ENCODE measurements at regions not wholly inside any gene's neighbourhood (a gene's known extent, or its start where the extent isn't known, plus 50 kb on each side); places are given as distances from the start of the nearest gene placed in this dataset.

DNA sequence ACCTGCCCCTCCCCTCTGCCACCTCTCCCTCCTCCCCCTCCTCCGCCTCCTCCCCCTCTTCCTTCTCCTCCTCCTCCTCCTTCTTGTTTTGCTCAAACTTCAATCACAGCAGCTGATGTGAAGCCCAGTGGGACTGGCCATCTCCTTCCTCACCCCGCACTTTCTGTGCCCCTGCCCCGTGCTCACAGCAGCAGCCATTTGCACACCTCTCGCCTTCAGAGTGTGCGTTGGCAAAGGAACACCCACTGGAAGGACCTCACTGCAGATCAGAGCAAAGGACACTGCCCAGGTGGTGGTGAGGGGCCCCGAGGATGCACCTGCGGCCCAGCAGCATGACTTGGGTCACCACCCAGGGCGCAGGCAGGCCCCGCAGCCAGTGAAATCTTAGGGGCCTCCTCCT, 98.8 kb downstream of the SOX1 start:
- POLR2A ChIA-PET: no interaction called here
- no peaks in the 10 kb centered on the region for H3K9me2 ChIP-seq (ENCODE audit: insufficient read depth)
- H3K4me2 ChIP-seq (ENCODE audit: low read length): no peak overlapping the region
- CTCF ChIA-PET: no interaction called here
- H3K9ac ChIP-seq (ENCODE audit: low read length): no peak overlapping the region
- no peaks in the 10 kb centered on the region for H4K20me1 ChIP-seq (ENCODE audit: insufficient read depth)
- H3K36me3 ChIP-seq (ENCODE audit: control insufficient read depth in 1 of 2, insufficient read depth in 2 of 2, low read length in 2 of 2): no peaks in the 10 kb centered on the region
- intact Hi-C loops (cut with micrococcal nuclease): no loop called here
- no peak overlapping the region for H3K27ac ChIP-seq (ENCODE audit: low read depth, low read length)
- no peak for TF ChIP-seq CBX3 (IDR thresholded peaks at IDR 0.05; ENCODE audit: low read depth)
- TF ChIP-seq, protein P1, sequence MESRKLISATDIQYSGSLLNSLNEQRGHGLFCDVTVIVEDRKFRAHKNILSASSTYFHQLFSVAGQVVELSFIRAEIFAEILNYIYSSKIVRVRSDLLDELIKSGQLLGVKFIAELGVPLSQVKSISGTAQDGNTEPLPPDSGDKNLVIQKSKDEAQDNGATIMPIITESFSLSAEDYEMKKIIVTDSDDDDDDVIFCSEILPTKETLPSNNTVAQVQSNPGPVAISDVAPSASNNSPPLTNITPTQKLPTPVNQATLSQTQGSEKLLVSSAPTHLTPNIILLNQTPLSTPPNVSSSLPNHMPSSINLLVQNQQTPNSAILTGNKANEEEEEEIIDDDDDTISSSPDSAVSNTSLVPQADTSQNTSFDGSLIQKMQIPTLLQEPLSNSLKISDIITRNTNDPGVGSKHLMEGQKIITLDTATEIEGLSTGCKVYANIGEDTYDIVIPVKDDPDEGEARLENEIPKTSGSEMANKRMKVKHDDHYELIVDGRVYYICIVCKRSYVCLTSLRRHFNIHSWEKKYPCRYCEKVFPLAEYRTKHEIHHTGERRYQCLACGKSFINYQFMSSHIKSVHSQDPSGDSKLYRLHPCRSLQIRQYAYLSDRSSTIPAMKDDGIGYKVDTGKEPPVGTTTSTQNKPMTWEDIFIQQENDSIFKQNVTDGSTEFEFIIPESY (IDR thresholded peaks at IDR 0.05; ENCODE audit: extremely low read depth, insufficient replicate concordance, low read length): no peak
- TF ChIP-seq POLR2AphosphoS5 (IDR thresholded peaks at IDR 0.05; ENCODE audit: low read depth, low read length): no peak
- TF ChIP-seq YY1 (IDR thresholded peaks at IDR 0.05; ENCODE audit: extremely low read depth, insufficient replicate concordance, low read depth, low read length): no peak
- no peak for TF ChIP-seq ZFX (IDR thresholded peaks at IDR 0.05)
- TF ChIP-seq, protein P2, sequence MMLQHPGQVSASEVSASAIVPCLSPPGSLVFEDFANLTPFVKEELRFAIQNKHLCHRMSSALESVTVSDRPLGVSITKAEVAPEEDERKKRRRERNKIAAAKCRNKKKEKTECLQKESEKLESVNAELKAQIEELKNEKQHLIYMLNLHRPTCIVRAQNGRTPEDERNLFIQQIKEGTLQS (IDR thresholded peaks at IDR 0.05): no peak
- H2AFZ ChIP-seq (ENCODE audit: low read depth, low read length, poor library complexity, severe bottlenecking): no peak overlapping the region
- H3K4me3 ChIP-seq (replicated peaks in 1 of 2; ENCODE audit: low read depth in 1 of 2, low read length in 2 of 2): no peak overlapping the region
- H3K27me3 ChIP-seq (ENCODE audit: insufficient read depth, low read length): peaks cover 10% of the 10 kb centered on the region; the same call in 1 of the 2 replicates
- ATAC-seq (no peak), DNase-seq (ENCODE audit: low read depth, low spot score) (no peak)
- H3K4me1 ChIP-seq (ENCODE audit: control insufficient read depth in 1 of 2, insufficient read depth in 2 of 2, low read length in 2 of 2): no peaks in the 10 kb centered on the region
- H3K79me2 ChIP-seq (ENCODE audit: insufficient read depth, low read length): no peaks in the 10 kb centered on the region
- no TSS peak for BruUV-seq (replicated peaks)
- RAD21 ChIA-PET (ENCODE audit: low non-redundant PET in 1 of 2, low total read pairs in 2 of 2, uncharacterized antibody in 2 of 2, unreplicated experiment in 2 of 2): no interaction called here
- H3K9me3 ChIP-seq (ENCODE audit: control insufficient read depth in 1 of 2, insufficient read depth in 1 of 2, low read depth in 1 of 2, low read length in 2 of 2): no peaks in the 10 kb centered on the region

DNA sequence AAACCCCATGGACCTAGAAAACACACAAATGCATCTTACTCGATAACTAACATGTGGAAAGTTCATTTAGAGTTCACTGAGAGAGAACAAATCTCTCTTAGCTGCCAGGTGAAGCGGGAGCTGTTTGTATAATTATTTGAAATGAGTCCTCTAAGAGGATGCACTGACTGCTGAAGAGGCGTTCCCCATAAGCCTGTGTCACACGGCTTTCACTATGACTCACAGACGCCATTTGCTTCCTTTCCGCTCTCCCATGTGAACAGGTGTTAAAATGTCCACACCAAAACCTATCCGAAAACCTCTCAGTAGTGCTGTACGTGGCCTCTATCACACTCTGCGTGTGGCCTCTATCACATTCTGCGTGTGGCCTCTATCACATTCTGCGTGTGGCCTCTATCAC, 101.8 kb downstream of the SOX1 start:
- RAD21 ChIA-PET (ENCODE audit: low non-redundant PET in 1 of 2, low total read pairs in 2 of 2, uncharacterized antibody in 2 of 2, unreplicated experiment in 2 of 2): no interaction called here
- Histone ChIP-seq H3K4me3 (replicated peaks in 1 of 2; ENCODE audit: low read depth in 1 of 2, low read length in 2 of 2) (no peak overlapping the region), H3K36me3 (ENCODE audit: control insufficient read depth in 1 of 2, insufficient read depth in 2 of 2, low read length in 2 of 2) (no peaks in the 10 kb centered on the region), H2AFZ (ENCODE audit: low read depth, low read length, poor library complexity, severe bottlenecking) (no peak overlapping the region), H3K27me3 (ENCODE audit: insufficient read depth, low read length) (0 out of 2 replicates have a peak, but pooled peaks cover 3% of the 10 kb centered on the region), H4K20me1 (ENCODE audit: insufficient read depth) (no peaks in the 10 kb centered on the region), H3K9ac (ENCODE audit: low read length) (no peak overlapping the region), H3K27ac (ENCODE audit: low read depth, low read length) (no peak overlapping the region), H3K9me2 (ENCODE audit: insufficient read depth) (no peaks in the 10 kb centered on the region), H3K4me2 (ENCODE audit: low read length) (no peak overlapping the region), H3K9me3 (ENCODE audit: control insufficient read depth in 1 of 2, insufficient read depth in 1 of 2, low read depth in 1 of 2, low read length in 2 of 2) (no peaks in the 10 kb centered on the region), H3K79me2 (ENCODE audit: insufficient read depth, low read length) (no peaks in the 10 kb centered on the region), H3K4me1 (ENCODE audit: control insufficient read depth in 1 of 2, insufficient read depth in 2 of 2, low read length in 2 of 2) (no peaks in the 10 kb centered on the region)
- POLR2A ChIA-PET: no interaction called here
- intact Hi-C loops (cut with micrococcal nuclease): no loop called here
- no peak for TF ChIP-seq ELF1 (IDR thresholded peaks at IDR 0.05; ENCODE audit: borderline replicate concordance, low read depth)
- TF ChIP-seq JUND (IDR thresholded peaks at IDR 0.05): no peak
- TF ChIP-seq SRF (IDR thresholded peaks at IDR 0.05; ENCODE audit: low read depth): no peak
- BruUV-seq (replicated peaks): no TSS peak
- ATAC-seq: no peak
- CTCF ChIA-PET: no interaction called here
- DNase-seq (ENCODE audit: low read depth, low spot score): no peak
